ENCODE measurements at regions not wholly inside any gene's neighbourhood (a gene's known extent, or its start where the extent isn't known, plus 50 kb on each side); places are given as distances from the start of the nearest gene placed in this dataset.
"Not testable (repeated sequence)": the region's sequence is repeated elsewhere in the genome, so short reads cannot be mapped to it uniquely, and the experiment has no call there.

- no peak for DNase-seq (ENCODE audit: low spot score)
- no peak for FAIRE-seq
Measured at GRCh38 chr5:2534251-2534650, 217.2 kb downstream of the IRX2 start.

DNA sequence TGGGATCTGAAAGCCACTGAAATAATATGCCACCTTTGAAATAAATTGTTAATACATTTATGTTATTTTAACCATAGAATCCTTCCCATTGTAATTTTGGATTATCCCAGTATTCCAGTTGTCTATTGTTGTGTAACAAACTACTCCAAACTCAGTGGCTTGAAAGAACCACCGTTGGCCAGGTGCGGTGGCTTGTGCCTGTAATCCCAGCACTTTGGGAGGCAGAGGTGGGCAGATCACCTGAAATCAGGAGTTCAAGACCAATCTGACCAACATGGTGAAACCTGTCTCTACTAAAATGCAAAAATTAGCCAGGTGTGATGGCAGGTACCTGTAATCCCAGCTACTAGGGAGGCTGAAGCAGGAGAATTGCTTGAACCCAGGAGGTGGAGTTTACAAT is 217.6 kb downstream of the IRX2 start:
- not testable (repeated sequence) for FAIRE-seq; DNase-seq (ENCODE audit: low spot score)

DNA sequence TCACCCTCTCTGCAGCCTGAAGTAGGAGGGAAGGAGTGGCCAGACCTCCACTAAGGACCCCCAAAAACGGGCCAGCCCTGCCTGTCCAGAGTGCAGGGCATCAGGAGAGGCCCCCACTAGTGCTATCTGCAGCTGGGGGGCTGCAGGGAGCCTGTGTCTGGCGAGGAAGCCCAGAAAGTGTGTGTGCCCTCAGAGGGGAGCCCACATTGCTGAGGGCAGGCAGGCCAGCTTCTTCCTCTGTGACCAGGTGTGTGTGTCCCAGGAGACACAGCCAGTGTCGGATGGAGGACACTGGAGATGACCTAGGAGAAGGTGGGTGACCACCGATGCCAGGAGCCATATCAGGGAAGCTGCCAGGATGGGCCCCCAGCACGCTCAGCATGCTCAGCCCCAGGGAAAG is 218.7 kb downstream of the IRX2 start:
- DNase-seq (ENCODE audit: low spot score) (no peak), FAIRE-seq (no peak)

DNA sequence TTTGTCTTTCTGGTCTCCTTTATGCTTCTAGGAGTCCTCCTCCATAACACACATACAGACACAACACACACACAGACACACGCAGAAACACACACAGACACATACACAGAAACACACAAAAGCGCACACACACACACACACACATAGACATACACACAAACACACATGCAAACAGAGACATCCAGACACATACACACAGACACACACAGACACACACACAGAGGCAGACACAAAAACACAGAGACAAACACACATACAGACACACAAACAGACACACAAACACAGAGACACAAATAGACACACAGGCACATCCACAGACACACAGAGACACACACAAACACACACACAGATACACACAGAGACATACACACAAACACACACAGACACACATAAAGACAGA is 220.2 kb downstream of the IRX2 start:
- DNase-seq (ENCODE audit: low spot score) (no peak), FAIRE-seq (no peak)

GRCh38 chr5:2530609-2531008 is 220.9 kb downstream of the IRX2 start:
- FAIRE-seq (no peak), DNase-seq (ENCODE audit: low spot score) (no peak)

DNA sequence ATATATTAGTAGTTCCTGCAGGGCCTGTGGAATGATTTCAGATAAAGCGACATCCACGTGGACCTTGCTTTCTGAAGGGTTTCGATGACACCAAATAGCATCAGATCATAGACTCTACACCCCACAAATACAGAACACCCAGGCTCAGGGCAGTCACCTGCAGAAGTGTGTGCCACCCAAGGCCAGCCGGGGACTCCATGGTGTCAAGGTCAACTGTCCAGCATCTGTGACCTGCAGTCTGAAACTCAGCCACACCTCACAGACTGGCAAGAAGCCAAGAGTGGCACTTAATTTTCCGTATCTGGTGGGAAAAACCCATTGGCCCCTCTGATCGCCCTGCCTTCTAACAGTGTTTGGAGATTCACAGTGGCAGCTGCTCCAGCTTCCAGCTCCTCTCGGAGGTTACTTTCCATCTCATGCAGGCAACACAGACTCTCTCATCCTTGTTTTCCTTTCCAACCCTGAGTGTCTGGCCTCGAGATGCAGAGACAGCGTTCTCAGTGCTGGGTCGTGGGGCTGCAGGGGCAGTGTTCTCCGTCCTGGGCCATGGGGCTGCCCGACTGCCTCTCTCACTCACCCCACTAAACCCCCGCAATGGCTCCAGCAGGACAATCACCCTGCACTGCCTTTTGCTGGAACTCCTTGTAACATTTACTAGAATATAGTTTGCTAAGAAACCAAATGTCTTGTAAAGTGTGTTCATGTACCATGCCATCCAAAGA is 221.9 kb downstream of the IRX2 start:
- DNase-seq (ENCODE audit: low spot score) (no peak), FAIRE-seq (no peak)

- FAIRE-seq (no peak), DNase-seq (ENCODE audit: low spot score) (no peak)
Measured at GRCh38 chr5:2525351-2525750, 226.1 kb downstream of the IRX2 start.

DNA sequence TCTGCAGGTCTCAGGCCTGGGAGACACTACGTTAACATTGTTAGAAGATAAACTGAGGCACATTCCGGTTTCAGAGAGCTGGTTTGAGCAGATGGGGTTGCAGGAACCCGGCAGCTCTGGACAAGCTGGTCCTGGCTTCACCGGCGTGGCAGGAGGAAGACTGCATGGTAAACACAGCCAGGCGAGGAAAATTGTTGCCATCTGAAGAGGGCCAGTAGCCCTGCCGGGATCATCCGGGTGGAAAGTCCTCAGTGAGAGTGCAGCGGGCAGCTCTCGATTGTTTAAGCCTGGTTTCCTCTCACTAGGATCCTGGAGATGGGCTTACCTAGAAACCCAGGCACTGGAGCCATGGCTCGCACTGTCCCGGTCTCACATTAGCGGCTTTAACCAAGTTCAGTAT is 226.9 kb downstream of the IRX2 start:
- no peak for DNase-seq (ENCODE audit: low spot score)
- no peak for FAIRE-seq

DNA sequence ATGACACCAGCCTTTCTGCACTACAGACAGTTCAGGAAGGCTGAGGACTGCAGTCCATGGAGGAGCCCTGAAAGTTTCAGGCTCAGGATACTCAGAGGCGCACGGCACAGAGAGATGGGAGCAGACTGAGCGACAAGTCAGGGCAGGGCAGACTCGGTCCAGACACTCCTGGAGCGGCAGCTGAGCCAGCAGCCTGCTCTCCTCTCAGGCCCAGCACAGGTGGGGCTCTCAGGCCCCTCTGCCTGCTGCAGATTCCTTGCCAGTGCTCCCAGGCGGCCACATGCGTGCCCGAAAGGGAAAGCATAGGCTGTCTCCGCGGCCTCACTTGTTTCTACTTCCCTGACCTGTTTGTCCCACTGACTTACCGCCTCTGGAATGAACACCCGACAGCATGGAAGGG is 228.3 kb downstream of the IRX2 start:
- FAIRE-seq: no peak
- no peak for DNase-seq (ENCODE audit: low spot score)

DNA sequence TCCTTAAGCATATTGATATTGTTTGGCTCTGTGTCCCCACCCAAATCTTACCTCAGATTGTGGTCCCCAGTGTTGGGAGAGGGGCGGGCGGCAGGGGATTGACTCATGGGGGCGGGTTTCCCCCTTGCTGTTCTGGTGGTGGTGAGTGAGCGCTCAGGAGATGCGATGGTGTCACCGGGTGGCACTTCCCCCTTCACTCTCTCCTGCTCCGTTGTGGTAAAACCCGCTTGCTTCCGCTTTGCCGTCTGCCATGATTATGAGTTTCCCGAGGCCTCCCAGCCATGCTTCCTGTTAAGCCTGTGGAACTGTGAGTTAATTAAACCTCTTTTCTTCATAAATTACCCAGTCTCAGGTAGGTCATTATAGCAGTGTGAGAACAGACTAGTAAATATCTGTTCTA is 229.1 kb downstream of the IRX2 start:
- no peak for FAIRE-seq
- DNase-seq (ENCODE audit: low spot score): no peak

- FAIRE-seq (no peak), DNase-seq (ENCODE audit: low spot score) (no peak)
Measured at GRCh38 chr5:2519153-2519552, 232.3 kb downstream of the IRX2 start.

GRCh38 chr5:2517451-2517850 is 234.0 kb downstream of the IRX2 start:
- FAIRE-seq (no peak), DNase-seq (ENCODE audit: low spot score) (no peak)

- FAIRE-seq (no peak), DNase-seq (ENCODE audit: low spot score) (no peak)
Measured at GRCh38 chr5:2515180-2515764, 236.2 kb downstream of the IRX2 start.

GRCh38 chr5:2514484-2514883 is 237.0 kb downstream of the IRX2 start:
- DNase-seq (ENCODE audit: low spot score): no peak
- FAIRE-seq: no peak

- FAIRE-seq (no peak), DNase-seq (ENCODE audit: low spot score) (no peak)
Measured at GRCh38 chr5:2511706-2512105, 239.8 kb downstream of the IRX2 start.

DNA sequence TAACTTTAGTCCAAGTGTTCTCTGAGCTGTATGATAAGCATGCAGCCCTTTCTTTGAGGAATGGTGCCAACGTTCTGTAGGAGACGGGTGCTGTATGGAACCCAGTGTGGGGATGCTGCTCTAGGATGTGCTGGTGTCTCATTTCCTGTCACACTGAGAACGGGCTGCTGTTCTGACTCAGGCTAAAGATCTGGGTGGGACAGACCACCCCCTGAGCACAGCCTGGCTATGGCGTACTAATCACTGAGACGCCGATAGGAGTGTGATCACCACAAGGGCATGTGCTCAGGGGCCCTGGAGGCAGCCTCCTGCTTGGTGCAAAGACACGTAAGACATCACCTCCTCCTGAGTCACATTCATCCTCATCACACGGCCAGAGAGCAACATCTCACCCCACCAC is 240.4 kb downstream of the IRX2 start:
- no peak for DNase-seq (ENCODE audit: low spot score)
- no peak for FAIRE-seq

- FAIRE-seq (no peak), DNase-seq (ENCODE audit: low spot score) (no peak)
Measured at GRCh38 chr5:2509527-2509926, 241.9 kb downstream of the IRX2 start.

DNA sequence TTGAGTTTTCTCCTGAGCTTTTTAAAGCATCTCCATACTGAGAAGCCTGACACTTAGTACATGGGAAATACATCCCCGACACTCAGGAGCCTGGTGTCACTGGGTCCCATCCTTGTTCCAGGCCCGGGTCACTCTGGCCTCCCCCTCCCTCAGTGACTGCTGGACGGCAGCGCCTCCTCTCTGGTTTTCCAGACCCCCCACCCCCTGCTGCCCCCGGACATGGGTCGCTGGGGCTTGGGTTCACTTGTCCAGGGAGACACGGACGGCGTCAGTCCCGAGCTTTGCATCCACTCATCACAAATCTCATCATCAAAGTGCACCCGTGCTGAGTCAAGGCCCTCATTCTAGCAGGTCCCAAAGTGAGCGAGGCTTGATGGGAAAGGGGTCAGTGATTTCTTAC is 243.0 kb downstream of the IRX2 start:
- DNase-seq (ENCODE audit: low spot score): no peak
- no peak for FAIRE-seq

- DNase-seq (ENCODE audit: low spot score): no peak
- FAIRE-seq: no peak
Measured at GRCh38 chr5:2507611-2508010, 243.9 kb downstream of the IRX2 start.

DNA sequence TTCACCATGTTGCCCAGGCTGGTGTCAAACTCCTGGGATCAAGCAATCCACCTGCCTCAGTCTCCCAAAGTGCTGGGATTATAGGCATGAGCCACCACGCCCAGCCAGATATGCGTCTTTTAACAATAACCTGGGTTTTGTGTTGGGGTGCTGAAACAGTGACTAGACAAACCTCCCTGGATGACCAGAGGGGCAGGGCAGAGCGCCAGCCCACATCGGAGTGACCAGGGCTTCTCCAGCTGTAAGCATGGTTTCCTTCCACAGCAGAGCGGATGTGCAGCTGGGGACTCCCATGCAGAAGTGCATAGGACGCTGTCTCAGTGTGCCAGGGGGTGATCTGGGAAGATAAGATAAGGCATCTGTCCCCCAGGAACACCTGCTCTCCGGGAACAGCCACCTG is 244.9 kb downstream of the IRX2 start:
- no peak for FAIRE-seq

DNA sequence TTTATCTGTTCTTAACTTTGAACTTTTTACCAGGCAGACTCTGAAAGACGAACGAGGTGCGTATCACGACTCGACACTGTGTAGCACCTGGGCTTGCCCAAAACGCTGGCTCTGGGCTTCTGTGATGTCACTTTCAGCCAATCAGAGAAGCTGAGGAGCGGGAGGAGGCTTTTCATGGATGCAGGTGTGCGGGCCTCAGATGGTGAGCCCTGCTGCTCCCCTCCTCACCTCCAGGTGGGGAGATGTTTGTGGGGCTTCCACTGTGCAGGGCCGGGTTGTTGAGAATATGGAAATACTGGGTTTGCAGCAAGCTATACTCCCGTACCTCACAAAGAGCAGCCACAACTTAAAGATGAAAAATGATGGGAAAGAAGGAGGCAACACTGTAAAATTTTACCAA is 246.3 kb downstream of the IRX2 start:
- no peak for FAIRE-seq
- DNase-seq (ENCODE audit: low spot score): no peak

More for the DNA sequence above, 244.9 kb downstream of the IRX2 start:
- no peak for DNase-seq (ENCODE audit: low spot score)

GRCh38 chr5:2502970-2503594 is 248.4 kb downstream of the IRX2 start:
- FAIRE-seq (no peak), DNase-seq (ENCODE audit: low spot score) (no peak)

DNA sequence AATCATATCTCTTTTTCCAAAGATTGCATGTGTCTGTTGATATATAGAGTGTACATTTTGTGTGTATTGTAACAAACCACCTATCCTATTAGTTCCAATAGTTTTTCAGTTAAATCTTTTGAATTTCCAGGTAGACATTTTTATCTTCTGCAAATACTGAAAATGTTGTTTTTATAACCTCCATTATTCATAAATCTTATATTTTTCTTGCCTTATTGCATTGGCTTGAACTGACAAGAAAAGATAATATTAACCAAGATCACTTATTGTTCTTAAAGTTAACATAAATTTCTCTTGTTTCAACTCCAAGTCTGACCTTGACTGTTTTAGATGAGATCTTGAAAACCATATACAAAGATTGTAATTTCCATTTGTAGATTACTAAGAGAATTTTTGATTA is 251.6 kb downstream of the IRX2 start:
- DNase-seq (ENCODE audit: low spot score): no peak
- no peak for FAIRE-seq
